Breast epithelium (tissue), 4 donors: ENCODE measurements at regions not wholly inside any gene's neighbourhood (a gene's known extent, or its start where the extent isn't known, plus 50 kb on each side); places are given as distances from the start of the nearest gene placed in this dataset.

Experiments used
- DNase-seq, 2 donors: peaks; one replicate each; pipeline ENCODE4 v3.0.0-alpha.2; 2019; ENCODE audit warnings: low spot score in 2 of 2
- H3K27ac ChIP-seq, 2 donors: fragments of 200-600 bp; sonication (generic) in 1 of 2; one replicate each; pipeline ENCODE4 v1.5.1; 2016 to 2019; ENCODE audit warnings: mild to moderate bottlenecking in 1 of 2
- H3K27me3 ChIP-seq, 2 donors: fragments of 200-600 bp; sonication (generic) in 1 of 2; one replicate each; pipeline versions ENCODE4 v1.5.1 to v1.6.0; 2017 to 2019; ENCODE audit warnings: control low read depth in 1 of 2, mild to moderate bottlenecking in 1 of 2
- H3K36me3 ChIP-seq: fragments of 200-600 bp; one replicate; pipeline ENCODE4 v1.5.1; 2019
- H3K4me1 ChIP-seq, 2 donors: fragments of 200-600 bp; sonication (generic); one replicate each; pipeline ENCODE4 v1.5.1; 2016 to 2019; ENCODE audit warnings: control low read depth in 1 of 2
- H3K4me3 ChIP-seq, 3 donors: fragments of 200-600 bp; sonication (generic); 1 replicate in 2 of 3; 2 replicates in 1 of 3; pipeline ENCODE4 v1.5.1; 2016 to 2019; ENCODE audit warnings: mild to moderate bottlenecking in 3 of 3, moderate library complexity in 2 of 3
- H3K9me3 ChIP-seq, 2 donors: fragments of 200-600 bp; sonication (generic) in 1 of 2; one replicate each; pipeline ENCODE4 v1.5.1; 2016 to 2019; ENCODE audit warnings: control low read depth in 1 of 2
- CTCF ChIP-seq, 3 donors: fragments of 450-650 bp; IDR thresholded peaks; one replicate each; pipeline ENCODE4 v1.5.1; 2016 to 2017; ENCODE audit warnings: antibody characterized with exemption in 3 of 3, mild to moderate bottlenecking in 3 of 3, moderate library complexity in 3 of 3
- POLR2A ChIP-seq: fragments of 450-650 bp; IDR thresholded peaks from one replicate; pipeline ENCODE4 v1.6.1; 2016; ENCODE audit warnings: antibody characterized with exemption, mild to moderate bottlenecking, moderate library complexity
- POLR2AphosphoS5 ChIP-seq, 3 donors: sonication (generic); formaldehyde crosslinking; IDR thresholded peaks; one replicate each; pipeline ENCODE4 v1.6.1; 2017; ENCODE audit warnings: antibody characterized with exemption in 3 of 3
- intact Hi-C: fragments of 100-400 bp; cut with DNase I; formaldehyde crosslinking; loops from one replicate; pipeline ENCODE4 v1.15.1; 2023; ENCODE audit warnings: low total_unique reads

DNA sequence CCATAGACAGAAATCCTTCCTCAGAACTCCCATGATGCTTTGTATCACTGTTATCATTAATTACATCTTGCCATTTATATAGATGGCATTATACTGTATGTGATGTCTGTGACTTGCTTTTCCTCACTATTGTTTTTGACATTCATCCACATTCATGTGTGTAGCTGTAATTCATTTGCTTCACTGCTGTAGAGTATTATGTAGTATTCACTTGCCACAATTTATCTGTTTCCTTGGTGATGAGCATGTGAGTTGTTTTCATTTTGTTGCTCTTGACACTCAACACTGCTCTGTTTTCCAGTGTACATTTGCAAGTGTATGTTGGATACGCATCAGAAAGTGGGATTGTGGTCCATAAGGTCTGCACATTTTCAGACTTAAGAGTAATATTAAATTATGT, 328.6 kb upstream of the C11orf87 start:
- no peaks in the 10 kb centered on the region for H3K27me3 ChIP-seq
- no peak overlapping the region for H3K27ac ChIP-seq
- intact Hi-C loops: no loop called here
- no peak for DNase-seq
- no peaks in the 10 kb centered on the region for H3K4me1 ChIP-seq
- H3K36me3 ChIP-seq: no peaks in the 10 kb centered on the region
- no peaks in the 10 kb centered on the region for H3K9me3 ChIP-seq
- H3K4me3 ChIP-seq: no peak overlapping the region
- TF ChIP-seq POLR2A (no peak), POLR2AphosphoS5 (IDR thresholded peaks at IDR 0.05) (no peak), CTCF (IDR thresholded peaks at IDR 0.05) (no peak)

DNA sequence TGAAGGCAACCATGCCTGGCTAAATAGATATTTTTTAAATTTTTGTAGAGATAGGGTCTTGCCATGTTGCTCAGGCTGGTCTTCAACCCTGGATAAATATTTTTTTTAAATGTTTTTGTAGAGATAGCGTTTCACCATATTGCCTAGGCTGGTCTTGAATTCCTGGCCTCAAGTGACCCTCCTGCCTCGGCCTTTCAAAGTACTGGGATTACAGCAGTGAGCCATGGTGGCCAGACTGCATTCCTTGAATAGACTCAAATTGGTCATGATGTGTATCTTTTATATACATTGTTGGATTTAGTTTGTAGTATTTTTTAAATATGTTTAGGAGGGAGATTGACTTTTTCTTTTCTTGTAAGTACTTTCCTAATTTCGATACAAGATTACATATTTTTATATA, 325.7 kb upstream of the C11orf87 start:
- no peak for TF ChIP-seq POLR2A
- TF ChIP-seq POLR2AphosphoS5 (IDR thresholded peaks at IDR 0.05): no peak
- no peak for TF ChIP-seq CTCF (IDR thresholded peaks at IDR 0.05)
- H3K9me3 ChIP-seq: no peaks in the 10 kb centered on the region
- H3K4me3 ChIP-seq: no peak overlapping the region
- no peaks in the 10 kb centered on the region for H3K27me3 ChIP-seq
- no peaks in the 10 kb centered on the region for H3K4me1 ChIP-seq
- intact Hi-C loops: no loop called here
- no peak for DNase-seq
- no peaks in the 10 kb centered on the region for H3K36me3 ChIP-seq
- H3K27ac ChIP-seq: no peak overlapping the region

DNA sequence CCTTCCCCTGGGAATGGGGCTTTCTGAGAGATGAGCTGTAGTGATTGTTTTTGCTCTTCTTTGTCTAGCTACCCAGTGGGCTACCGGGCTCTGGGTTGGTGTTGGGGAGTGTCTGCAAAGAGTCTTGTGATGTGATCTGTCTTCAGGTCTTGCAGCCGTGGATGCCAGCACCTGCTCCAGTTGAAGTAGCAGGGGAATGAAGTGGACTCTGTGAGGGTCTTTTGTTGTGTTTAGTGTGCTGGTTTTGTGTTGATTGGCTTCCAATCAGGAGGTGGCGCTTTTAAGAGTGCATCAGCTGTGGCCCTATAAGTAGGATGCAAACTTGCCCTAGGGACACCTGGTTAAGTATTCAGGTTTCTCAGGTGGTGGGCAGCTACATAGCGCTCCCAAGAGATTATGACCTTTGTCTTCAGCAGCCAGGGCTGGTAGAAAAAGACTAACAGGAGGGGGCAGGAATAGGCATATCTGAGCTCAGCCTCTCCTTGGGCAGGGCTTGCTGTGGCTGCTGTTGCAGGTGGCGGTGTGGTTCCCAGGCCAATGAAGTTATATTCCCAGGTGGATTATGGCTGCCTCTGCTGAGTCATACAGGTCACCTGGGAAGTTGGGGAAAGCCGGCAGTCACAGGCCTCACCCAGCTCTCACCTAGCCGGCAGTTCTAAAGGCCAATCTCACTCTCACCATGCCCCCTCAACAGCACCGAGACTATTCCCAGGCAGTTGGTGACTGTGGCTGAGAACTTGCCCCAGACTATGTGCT, 315.7 kb upstream of the C11orf87 start:
- no peak for DNase-seq
- no peak for TF ChIP-seq POLR2A
- no peak for TF ChIP-seq CTCF (IDR thresholded peaks at IDR 0.05)
- TF ChIP-seq POLR2AphosphoS5 (IDR thresholded peaks at IDR 0.05): no peak
- Histone ChIP-seq H3K9me3 (peaks cover 0 to 3% of the 10 kb centered on the region in 2 donors), H3K4me3 (no peak overlapping the region), H3K36me3 (no peaks in the 10 kb centered on the region), H3K4me1 (no peaks in the 10 kb centered on the region), H3K27me3 (no peaks in the 10 kb centered on the region), H3K27ac (no peak overlapping the region)
- intact Hi-C loops: no loop called here

GRCh38 chr11:109109150-109109549, 312.8 kb upstream of the C11orf87 start:
- intact Hi-C loops: no loop called here
- no peak overlapping the region for H3K27ac ChIP-seq
- no peaks in the 10 kb centered on the region for H3K9me3 ChIP-seq
- H3K4me1 ChIP-seq: no peaks in the 10 kb centered on the region
- TF ChIP-seq POLR2A (no peak), CTCF (IDR thresholded peaks at IDR 0.05) (no peak)
- H3K27me3 ChIP-seq: no peaks in the 10 kb centered on the region
- H3K36me3 ChIP-seq: no peaks in the 10 kb centered on the region
- DNase-seq: no peak
- no peak overlapping the region for H3K4me3 ChIP-seq

DNA sequence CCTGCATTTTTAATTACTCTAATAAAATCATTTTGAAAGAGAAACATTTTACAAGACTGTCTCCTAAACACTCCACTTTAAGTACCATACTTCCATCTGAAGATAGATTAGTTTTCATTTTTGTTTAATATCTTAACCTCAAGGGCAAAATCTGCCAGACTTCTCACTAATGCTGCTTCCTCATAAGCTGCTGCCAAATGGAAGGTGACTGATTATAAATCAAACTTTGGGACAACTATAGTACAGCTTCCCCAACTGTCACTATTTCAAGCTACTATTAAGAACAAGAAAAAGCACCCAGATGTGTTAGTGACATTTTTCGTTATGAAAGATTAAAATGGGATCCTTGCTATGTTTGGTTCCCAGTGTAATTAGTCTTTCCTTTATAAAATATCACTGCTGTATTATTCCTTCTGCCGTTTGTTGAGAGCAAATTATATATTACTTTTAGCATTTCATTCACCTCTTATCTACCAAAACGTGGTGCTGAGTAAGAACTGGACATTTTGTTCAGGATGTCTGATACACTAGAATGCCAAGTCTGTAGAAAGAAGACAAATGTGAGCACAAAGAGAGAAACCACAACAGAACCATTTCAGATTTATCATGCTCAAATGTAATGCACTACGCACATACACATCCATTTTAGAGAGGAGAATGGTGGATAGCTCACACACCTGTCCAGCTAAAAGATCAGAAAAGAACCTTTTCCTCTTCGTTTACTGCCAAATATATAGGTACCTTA, 312.2 kb upstream of the C11orf87 start:
- H3K4me1 ChIP-seq: no peaks in the 10 kb centered on the region
- intact Hi-C loops: no loop called here
- no peak for DNase-seq
- no peaks in the 10 kb centered on the region for H3K27me3 ChIP-seq
- no peak overlapping the region for H3K4me3 ChIP-seq
- no peaks in the 10 kb centered on the region for H3K36me3 ChIP-seq
- no peak for TF ChIP-seq POLR2A
- no peak overlapping the region for H3K27ac ChIP-seq
- H3K9me3 ChIP-seq: no peaks in the 10 kb centered on the region
